Lung microvascular endothelial cell (primary cell): ENCODE measurements at regions not wholly inside any gene's neighbourhood (a gene's known extent, or its start where the extent isn't known, plus 50 kb on each side); places are given as distances from the start of the nearest gene placed in this dataset.
A peak's percentile ranks its signal among the peaks of the same experiment; 100 is the strongest.

Experiments
- DNase-seq, 2 donors: peaks; one replicate each; pipeline versions ENCODE4 v3.0.0 to v3.0.0-alpha.2; 2010; ENCODE audit warnings: low read depth in 2 of 2

DNA sequence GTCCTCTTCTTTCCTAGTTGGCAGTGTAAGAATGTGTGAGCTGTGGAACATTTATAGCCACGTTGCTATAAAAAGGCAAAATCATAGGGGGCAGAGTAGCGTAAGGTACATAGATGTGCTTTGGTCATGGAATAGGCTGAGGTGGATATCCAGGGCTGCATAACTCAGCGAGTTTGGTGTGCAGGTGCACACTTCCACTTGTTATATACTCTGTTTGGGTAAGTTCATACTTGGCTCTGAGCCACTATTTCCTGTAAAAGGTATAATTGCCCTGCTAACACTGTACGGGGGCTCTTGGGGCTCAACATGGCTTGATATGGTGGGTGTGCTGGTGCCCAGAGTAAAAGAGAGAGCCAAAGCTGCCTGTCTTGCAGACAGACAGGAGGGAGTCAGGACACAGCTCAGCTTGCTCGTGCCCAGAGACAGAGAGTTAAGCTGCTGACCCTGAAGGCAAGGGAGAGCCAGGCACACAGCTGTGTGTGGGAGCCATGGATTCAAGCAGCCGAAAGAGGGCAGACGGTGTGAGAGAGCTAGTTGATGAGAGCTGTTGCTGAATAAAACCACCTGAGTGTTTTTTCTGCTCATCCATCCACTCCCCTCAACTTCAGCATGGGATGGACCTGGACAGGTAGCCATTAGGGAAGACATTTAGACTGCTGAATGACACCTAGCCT is 126.7 kb downstream of the DKK1 start:
- no peak for DNase-seq

DNA sequence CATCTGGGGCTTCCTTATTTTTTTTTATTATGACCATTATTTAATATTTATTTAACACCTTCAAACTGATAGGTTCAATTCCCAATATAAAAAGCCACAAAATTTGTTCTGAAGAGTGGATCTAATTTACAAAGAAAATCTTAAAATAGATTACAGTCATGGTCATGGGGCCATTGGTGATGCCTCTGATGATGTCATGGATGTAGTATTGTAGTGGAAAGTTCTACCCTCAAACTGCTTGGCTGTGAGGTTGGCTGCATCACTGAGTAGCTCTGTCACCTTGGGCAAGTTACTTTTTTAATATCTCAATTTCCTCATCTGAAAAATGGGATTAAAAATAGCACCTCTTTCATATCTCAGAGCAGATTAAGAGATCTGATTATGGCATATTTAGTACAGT is 128.5 kb downstream of the DKK1 start:
- DNase-seq: peak; percentile 32 to 45

DNA sequence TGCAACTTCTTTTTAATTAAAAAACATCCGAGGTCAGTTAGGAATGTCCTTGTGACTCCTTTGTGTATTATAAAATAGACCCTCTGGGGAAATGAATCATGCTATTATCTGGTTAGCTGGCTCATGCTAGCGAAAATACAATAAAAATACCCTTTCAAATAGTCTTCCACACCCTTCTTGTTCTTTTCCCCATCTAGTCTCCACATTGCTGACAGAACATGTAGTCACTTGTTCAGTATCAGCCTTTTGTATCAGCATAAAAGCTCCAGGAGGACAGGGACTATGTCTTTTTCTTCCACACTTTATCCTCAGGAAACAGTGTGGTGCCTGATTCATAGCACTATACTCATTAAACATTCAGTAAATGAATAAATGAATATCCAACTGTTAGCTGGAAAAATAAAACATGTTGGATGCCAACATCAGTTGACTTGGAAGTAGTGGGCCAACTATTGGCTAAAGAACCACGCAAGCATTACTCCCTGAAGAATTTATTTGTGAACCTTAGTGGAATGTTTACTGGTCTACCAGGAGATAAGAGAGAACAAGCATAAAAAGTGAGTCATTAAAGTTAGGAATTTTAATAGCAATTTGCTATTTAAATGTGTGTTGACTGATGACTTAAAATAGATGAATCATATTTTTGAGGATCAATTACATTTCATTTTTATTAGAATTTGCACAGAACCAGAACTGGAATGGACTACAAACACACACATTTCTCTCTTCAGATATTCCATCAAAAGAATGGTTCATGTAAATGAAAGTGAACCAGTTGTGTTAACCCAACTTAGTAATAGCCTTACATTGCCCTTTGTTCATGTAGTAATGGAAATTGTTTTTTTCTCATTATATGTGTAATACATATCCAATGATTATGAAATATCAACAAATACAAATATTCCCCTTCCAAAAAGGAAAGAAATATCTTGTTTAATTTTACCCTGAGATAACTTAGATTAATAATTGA is 129.6 kb downstream of the DKK1 start:
- peak; percentile 22 to 69 for DNase-seq

DNA sequence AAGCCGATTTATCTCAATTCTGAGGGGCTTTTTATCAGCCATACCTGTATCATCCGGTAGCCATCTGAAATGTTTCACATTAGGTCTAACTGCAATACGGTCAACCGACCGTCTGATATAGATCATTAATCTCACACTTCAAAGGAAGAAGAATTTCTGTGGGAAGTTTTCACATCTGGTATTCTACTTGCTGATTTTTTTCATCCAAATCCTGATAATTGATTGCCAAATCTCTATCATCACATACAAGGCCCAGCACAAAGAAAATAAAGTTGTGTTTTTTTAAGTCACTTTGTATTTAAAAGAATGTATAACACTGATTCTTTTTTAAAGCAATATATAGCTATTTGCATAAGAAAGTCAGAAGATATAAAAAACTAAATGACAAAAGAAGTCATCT is 132.3 kb downstream of the DKK1 start:
- DNase-seq: no peak

DNA sequence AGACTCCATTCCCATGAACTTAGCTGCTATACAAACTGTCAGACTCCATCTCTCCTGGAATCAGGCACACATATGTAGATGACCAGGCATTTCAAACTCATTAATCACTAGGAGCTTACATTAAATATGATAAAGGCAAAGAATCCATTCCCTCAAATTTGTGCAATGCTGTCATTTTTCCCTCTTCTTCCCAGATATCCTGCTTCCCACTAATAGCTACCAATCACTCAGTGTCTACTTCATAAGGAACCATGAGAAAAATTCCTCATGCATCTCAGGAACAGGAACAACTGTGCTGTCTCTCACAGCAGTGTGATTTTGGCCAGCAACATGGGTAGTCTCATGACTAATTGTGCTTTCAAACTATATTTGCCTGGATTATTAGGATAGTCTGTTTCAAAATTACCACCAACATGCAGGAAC is 133.9 kb downstream of the DKK1 start:
- DNase-seq: no peak

DNA sequence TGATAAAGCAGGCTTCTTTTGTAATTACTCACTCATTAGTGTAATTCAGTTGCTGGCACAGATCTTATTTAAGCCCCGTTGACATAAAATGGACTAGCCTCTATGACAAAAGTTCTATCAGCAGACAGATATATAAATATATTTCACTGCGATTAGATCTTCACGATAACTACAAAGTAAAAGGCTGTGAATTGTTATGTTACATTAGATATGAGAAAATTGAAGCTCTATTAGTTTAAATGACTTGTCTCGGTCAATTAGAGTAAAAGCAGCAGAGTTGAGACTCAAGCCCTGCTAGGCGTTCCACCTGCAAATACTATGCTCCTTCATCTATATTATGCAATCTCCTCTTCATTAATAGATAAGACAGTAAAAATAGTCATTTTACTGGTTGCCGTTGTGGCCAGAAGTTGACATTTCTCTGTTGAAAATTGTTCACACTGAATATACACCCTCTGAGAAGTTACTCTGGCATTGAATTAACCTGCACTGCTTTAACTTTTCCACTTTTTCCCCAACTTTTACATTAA is 136.7 kb downstream of the DKK1 start:
- DNase-seq: no peak

DNA sequence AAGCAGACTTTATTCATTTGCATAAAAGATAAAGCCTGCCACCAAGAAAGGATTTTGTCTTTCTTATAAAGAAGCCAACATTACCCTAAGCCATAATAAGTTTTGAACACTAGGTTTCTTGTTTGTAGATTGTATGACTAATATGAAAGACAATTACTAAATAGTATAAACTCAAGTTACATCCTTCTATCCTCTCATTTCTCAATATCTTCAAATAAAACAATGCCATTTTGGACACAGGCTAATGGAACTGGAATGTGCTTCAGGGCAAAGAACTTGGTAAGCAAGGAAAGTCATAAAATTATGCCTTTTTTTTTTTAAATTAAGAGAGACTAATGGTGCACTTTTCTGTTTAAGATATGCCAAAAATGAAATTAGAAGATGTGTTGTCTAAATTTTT is 137.7 kb downstream of the DKK1 start:
- DNase-seq: no peak

DNA sequence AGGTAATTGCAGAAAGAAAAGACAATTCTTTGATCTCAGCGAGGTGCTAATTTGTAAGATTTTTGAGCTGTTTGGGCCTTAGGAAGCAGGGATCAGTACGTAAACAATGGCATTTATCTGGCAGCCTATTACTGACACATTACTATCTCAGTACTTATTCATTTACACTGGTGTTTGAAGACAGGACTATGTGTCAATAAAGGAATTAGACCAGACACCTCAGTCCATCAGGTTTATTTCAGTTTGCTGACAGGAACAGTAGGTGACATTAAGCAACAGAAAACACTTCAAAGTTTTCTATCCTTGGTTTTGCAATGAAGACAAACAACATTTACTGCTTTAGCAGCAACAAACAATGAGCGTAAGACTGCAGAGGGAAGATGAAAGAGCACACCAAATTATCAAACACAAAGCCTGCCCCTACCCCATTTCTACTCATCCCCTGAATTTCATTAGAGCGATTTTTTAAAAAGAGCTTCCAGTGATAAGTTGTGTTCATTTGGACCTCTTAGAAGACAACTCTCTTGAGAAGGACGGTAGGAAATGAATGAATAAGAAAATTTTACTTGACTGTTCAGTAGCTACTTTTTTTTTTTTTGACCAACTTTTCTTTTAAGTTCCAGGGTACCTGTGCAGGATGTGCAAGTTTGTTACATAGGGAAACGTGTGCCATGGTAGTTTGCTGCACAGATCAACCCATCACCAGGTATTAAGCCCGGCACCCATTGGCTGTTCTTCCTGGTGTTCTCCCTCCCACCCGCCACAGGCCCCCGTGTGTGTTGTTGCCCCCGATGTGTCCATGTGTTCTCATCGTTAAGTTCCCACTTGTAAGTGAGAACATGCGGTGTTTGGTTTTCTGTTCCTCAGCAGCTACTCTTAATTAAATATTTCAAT is 138.8 kb downstream of the DKK1 start:
- DNase-seq: no peak

DNA sequence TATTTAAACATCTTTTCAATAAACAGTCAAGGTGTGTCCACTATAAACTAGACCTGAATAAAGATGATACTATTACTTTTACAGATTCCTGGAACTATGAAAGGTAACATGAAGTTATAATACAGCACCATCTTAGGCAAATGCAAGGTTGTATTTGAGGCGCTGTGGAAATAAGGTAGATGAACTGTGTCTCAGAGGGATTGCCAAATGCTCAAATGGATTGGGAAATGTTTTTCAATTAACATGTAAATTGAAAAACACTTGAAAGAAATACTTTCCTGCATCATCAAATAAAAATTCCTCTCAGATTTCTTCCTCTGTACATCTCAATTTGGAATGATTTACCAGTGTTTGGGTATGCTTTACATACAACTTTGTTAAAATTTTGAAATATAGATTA is 139.4 kb downstream of the DKK1 start:
- DNase-seq: no peak

DNA sequence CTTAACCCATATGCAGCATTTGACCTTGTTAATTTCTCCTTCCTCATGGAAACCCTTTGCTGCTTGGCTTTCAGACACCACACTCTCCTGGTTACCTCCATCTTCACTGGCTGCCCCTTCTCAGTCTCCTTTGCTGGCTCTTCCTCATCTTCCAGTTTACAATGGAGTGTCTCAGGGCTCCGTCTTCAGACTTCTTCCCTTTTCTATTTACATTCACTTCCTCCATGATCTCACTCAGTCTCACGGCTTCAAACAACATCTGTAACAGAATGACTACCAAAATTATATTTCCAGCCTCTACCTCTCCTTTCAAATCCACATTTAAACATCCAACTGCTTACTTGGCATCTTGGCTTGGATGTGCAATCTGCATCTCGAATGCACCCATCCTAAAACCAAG is 140.4 kb downstream of the DKK1 start:
- DNase-seq: no peak

DNA sequence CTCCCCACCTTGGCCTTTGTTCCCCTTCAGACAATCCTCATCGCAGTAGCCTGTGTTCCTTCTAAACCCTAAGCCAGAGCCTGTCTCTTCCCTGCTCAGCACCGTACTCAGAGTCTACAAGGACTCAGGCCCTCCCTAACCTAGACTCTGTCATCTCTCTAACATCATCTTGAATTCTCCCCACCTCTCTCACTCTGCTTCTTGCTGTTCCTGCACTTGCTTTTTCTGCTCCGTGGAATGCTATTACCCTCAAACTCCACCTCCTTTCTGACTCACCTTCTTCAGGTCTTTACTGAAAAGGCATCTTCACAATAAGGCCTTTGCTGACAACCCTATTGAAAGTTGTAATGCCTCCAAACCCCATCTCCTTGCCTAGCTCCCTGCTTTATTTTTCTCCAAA is 141.0 kb downstream of the DKK1 start:
- no peak for DNase-seq

DNA sequence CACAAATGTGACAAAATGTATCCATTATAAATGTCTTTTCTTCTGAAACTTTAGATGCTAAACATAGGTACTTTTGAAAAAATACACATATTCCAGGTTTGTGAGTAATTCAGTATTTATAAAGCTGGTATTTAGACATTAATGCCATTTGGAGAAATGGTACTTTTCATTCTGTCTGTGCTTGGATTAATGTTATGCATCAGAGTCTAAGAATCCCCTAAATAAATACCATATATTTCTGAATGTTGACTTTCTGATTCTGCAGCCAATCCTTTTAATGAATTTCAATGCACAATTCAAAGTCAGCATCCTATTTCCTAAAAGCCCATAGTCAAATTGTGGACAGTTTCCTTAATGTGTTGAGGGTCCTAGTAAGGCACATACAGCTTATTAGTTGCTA is 145.0 kb downstream of the DKK1 start:
- no peak for DNase-seq

DNA sequence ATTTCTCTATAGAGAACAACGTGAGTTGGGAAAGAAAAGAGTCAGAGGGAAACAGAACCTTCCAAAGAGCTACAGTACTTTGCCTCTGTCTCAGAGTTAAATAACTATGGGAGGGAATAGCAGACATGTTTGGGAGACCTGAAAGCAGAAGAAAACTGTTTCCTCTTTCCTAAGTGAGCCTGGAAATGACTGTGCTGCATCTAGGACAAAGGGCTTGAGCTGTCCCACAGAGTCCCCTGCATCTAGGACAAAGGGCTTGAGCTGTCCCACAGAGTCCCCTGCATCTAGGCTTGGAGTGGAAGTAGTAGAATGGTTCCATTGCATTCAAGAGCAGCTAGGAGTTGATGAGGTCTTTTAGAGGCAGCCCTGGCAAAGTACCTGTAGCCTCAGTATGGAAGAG is 149.7 kb downstream of the DKK1 start:
- DNase-seq: no peak

DNA sequence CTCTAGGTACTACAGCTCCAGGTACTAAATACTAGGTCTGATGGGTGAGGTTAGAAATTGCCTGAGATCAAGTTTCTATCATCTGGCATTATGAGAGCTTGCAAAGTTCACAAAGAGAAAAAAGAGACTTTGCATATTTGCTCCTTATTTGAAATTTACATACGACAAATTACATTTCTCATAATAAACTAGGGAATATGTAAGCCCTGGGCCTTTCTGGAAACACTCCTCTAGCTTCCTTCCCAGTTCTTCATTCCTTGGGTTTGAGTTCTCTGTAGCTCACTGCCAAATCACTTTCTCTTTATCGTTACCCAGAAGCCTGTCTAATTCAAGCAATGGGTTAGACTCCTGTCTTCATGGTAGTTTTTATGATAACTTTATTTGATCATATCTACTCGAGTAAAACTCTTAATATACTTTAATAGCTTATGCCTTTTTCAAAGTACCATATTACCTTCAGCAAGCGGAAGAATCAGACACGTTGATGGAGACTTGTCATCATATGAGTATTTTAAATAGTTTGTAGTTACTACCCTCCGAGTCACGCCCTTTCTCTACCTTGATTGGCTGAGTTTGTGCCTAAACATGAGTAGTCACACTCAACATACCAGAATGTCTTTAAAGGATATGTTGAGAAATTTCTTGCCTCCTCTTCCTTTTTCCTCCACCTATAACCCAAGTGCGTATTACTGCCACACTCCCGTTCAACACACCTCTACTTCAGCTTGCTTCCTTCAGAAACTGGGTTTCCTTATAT is 150.5 kb downstream of the DKK1 start:
- no peak for DNase-seq

DNA sequence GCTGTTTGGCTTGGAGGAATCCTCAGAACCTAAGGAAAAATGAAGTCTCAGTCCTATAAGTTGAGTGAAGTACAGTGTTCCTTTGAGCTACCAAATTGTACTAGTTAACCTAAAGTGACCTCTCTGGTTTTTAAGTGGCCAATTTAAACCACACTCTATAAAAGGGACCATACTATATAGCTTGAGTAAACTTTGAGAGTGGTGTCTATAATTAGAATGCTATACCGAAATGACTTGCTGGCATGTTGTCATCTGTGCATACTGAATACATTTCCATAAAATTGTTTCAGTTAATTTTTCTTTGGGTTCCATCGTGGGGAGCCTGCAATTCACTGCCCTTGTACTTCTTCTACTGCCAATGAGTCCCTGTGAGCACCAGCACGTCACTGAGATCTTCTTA is 151.1 kb downstream of the DKK1 start:
- DNase-seq: no peak

DNA sequence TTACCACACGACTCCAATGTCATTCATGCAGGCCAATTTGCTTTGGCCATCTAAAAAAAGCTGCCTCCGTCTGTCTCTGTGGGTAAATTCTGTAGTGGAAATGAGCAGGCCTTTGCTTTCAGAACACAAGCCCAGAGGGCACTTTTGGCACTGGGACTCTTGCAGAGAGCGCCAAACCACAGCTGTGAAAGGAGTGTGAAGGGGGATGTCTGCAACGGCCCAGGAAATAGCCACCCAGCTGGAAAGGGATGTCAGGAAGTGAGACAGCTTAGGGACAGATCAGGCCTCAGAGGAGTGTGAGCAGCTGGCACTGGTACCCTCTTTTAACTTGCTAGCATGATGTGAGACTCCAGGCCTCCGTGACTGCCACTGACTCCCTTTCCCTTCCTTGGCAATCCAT is 152.4 kb downstream of the DKK1 start:
- no peak for DNase-seq

DNA sequence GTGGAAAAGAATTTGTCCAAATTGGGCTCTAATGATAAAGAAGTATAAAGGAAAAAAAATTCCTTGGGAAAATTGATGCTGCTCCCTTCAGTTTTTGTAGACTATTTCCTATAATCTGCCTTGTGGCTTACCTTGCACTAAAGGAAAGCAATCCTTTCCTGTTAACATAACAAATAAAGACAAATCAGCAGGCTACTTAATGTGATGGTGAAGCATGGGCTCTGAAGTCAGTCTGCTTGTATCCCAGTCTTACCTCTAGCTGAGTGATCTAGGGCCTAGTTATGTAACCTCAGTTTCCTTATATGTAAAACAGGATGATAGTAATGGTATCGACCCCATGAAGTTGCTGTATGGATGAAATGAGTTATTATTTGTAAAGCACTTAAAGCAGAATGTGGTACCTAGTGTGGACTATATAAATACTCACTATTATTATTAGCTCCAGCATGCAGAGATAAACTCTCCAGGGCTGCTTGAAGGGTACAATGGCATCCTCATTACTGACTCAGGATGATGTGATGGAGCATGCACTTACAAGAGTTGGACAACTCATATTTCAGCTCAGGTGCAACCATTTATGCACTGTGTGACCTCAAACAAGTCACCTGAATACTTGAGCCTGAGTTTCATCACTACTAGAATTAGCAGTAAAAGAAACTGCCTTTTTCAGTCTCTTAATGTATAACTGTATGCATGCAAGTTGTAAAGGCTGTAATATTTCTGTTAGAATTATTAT is 156.1 kb downstream of the DKK1 start:
- DNase-seq: no peak

DNA sequence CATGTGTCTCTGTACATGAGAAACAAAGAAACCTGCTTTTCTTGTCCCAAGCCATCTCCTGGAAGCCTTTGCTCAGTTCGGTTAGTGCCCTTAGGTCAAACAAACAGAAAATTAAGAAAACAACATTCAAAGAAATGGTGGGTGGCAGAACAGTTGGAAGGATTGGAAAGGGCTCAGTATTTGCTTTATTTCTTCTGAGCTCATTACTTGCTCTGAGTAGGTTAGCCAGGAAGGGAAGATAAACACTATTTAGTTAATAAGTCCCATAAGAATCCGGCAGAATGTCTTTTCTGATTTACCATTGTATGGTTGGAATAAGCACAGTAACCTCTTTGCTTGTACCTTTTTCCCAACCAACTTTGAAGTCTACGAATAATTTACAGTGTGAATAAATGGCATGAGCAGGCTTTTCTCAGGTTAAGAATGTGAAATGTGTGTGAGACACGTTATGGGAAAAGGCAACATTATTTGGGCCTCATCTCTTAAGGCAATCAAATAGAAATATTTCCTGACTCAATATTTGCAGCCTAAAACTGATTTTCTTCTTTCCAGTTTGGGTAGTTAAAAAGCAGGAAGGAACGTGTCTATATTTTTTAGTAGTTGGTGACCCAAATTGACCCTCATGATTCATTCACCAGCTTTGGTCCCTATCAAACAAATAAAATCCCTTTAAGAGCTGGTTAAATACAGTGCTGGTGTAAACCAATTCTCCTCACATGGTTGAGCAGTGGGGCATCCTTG is 158.5 kb downstream of the DKK1 start:
- DNase-seq: peak in 1 of 2 donors; percentile 20

DNA sequence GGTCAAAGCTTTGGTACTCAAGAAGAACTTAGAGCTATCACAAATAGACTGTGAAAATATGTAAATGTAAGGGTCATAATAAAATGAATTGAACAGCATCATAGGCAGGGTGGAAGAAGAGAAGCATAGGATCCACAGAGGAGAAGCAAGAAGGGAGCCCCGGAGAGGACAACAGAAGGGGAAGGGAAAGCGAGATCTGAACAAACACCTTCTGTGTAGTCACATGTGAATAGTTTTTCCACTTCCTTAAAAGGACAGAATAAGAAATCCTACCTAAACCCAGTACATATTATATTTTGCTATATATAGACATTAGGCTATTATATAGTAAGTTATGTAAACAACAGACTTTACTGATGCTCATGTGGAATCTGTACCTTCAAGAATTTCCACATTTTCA is 160.2 kb downstream of the DKK1 start:
- DNase-seq: no peak

DNA sequence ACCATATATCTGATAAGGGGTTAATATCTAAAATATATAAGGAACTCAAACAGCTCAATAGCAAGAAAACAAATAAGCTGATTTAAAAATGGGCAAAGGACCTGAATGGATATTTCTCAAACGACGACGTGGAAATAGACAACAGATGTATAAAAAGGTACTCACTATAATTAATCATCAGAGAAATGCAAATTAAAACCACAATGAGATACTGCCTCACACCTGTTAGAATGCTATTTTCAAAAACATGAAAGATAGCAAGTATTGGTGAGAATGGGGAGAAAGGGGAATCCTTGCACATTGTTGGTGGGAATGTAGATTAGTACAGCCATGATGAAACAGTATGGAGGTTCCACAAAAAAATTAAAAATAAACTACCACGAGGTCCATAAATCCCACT is 163.2 kb downstream of the DKK1 start:
- no peak for DNase-seq
